ENCODE measurements at regions not wholly inside any gene's neighbourhood (a gene's known extent, or its start where the extent isn't known, plus 50 kb on each side); places are given as distances from the start of the nearest gene placed in this dataset.
"Not testable (repeated sequence)": the region's sequence is repeated elsewhere in the genome, so short reads cannot be mapped to it uniquely, and the experiment has no call there.

- no peak overlapping the region for H3K4me3 Mint-ChIP-seq
- H3K27me3 Mint-ChIP-seq: no peaks in the 10 kb centered on the region
- H3K27ac Mint-ChIP-seq: no peak overlapping the region
These were observed 657.2 kb downstream of the PRIM2 start for GRCh38 chr6:57974653-57975052.

GRCh38 chr6:57975127-57975526 lies 657.7 kb downstream of the PRIM2 start:
- not testable (repeated sequence) for H3K27ac Mint-ChIP-seq; H3K4me3 Mint-ChIP-seq; H3K4me1 Mint-ChIP-seq (ENCODE audit: unreplicated experiment); H3K36me3 Mint-ChIP-seq; H3K9me3 Mint-ChIP-seq; H3K27me3 Mint-ChIP-seq; DNase-seq (ENCODE audit: extremely low spot score, unreplicated experiment)

More at GRCh38 chr6:57974653-57975052, 657.2 kb downstream of the PRIM2 start:
- no peaks in the 10 kb centered on the region for H3K9me3 Mint-ChIP-seq
- no peaks in the 10 kb centered on the region for H3K36me3 Mint-ChIP-seq
- H3K4me1 Mint-ChIP-seq (ENCODE audit: unreplicated experiment): no peaks in the 10 kb centered on the region
- TF ChIP-seq, protein P1, sequence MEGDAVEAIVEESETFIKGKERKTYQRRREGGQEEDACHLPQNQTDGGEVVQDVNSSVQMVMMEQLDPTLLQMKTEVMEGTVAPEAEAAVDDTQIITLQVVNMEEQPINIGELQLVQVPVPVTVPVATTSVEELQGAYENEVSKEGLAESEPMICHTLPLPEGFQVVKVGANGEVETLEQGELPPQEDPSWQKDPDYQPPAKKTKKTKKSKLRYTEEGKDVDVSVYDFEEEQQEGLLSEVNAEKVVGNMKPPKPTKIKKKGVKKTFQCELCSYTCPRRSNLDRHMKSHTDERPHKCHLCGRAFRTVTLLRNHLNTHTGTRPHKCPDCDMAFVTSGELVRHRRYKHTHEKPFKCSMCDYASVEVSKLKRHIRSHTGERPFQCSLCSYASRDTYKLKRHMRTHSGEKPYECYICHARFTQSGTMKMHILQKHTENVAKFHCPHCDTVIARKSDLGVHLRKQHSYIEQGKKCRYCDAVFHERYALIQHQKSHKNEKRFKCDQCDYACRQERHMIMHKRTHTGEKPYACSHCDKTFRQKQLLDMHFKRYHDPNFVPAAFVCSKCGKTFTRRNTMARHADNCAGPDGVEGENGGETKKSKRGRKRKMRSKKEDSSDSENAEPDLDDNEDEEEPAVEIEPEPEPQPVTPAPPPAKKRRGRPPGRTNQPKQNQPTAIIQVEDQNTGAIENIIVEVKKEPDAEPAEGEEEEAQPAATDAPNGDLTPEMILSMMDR (conservative IDR thresholded peaks at IDR 0.05): no peak
- DNase-seq (ENCODE audit: extremely low spot score, unreplicated experiment): no peak

- H3K4me3 Mint-ChIP-seq; H3K4me1 Mint-ChIP-seq (ENCODE audit: unreplicated experiment); H3K9me3 Mint-ChIP-seq; H3K27me3 Mint-ChIP-seq; H3K27ac Mint-ChIP-seq; H3K36me3 Mint-ChIP-seq; DNase-seq (ENCODE audit: extremely low spot score, unreplicated experiment): not testable (repeated sequence)
These were observed 658.9 kb downstream of the PRIM2 start for GRCh38 chr6:57976371-57976770.

DNA sequence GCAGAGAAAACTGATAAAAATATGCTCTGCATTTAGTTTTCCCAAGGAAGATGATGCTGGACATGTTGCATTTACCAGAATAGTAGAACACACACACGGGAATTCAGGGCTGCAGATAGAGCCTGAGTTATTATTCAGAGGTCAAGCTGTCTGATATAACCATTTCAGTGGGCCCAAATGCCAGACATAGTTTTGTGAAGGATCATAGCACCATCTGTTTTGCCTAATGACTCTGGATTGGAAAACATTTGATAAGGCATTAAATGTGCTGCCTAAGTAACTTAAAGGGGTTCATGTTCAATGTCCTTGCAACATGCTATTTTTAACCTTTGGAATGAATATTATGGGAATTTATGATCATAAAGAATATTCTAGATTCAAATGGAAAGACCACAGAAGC lies 666.2 kb downstream of the PRIM2 start:
- H3K36me3 Mint-ChIP-seq; DNase-seq (ENCODE audit: extremely low spot score, unreplicated experiment); H3K4me3 Mint-ChIP-seq; H3K9me3 Mint-ChIP-seq; H3K27ac Mint-ChIP-seq; H3K27me3 Mint-ChIP-seq; H3K4me1 Mint-ChIP-seq (ENCODE audit: unreplicated experiment): not testable (repeated sequence)

GRCh38 chr6:57984575-57984974 lies 667.1 kb downstream of the PRIM2 start:
- not testable (repeated sequence) for H3K36me3 Mint-ChIP-seq; H3K4me3 Mint-ChIP-seq; H3K4me1 Mint-ChIP-seq (ENCODE audit: unreplicated experiment); DNase-seq (ENCODE audit: extremely low spot score, unreplicated experiment); H3K9me3 Mint-ChIP-seq; H3K27me3 Mint-ChIP-seq; H3K27ac Mint-ChIP-seq

DNA sequence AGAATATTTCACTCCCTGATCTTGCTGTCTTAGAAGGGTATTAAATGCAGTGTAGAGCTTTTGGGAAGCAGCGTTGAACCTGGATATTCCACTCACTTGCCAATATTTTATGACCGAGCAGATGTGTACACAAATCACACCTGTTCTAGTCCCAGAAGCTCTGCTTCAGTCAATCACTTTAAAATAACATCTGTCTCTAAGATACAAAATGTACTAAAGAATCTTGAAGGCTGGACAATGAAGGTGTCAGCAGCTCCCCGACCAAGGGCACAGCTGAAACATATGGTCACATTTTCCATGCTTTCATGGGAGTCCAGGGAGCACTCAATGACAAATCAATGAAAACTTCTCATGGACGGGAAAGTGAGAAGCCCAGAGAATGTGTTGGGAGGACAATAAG lies 668.3 kb downstream of the PRIM2 start:
- not testable (repeated sequence) for H3K27me3 Mint-ChIP-seq

GRCh38 chr6:57986584-57986983 lies 669.2 kb downstream of the PRIM2 start:
- not testable (repeated sequence) for DNase-seq (ENCODE audit: extremely low spot score, unreplicated experiment); H3K9me3 Mint-ChIP-seq; H3K27me3 Mint-ChIP-seq; H3K27ac Mint-ChIP-seq; H3K4me3 Mint-ChIP-seq; H3K36me3 Mint-ChIP-seq; H3K4me1 Mint-ChIP-seq (ENCODE audit: unreplicated experiment)

More for the DNA sequence above, 668.3 kb downstream of the PRIM2 start:
- not testable (repeated sequence) for H3K27ac Mint-ChIP-seq; H3K4me3 Mint-ChIP-seq; H3K36me3 Mint-ChIP-seq; H3K4me1 Mint-ChIP-seq (ENCODE audit: unreplicated experiment); H3K9me3 Mint-ChIP-seq; DNase-seq (ENCODE audit: extremely low spot score, unreplicated experiment)

- not testable (repeated sequence) for DNase-seq (ENCODE audit: extremely low spot score, unreplicated experiment); H3K27ac Mint-ChIP-seq; H3K4me1 Mint-ChIP-seq (ENCODE audit: unreplicated experiment); H3K9me3 Mint-ChIP-seq; H3K4me3 Mint-ChIP-seq; H3K27me3 Mint-ChIP-seq; H3K36me3 Mint-ChIP-seq
These were observed 672.2 kb downstream of the PRIM2 start for GRCh38 chr6:57989520-57990080.

DNA sequence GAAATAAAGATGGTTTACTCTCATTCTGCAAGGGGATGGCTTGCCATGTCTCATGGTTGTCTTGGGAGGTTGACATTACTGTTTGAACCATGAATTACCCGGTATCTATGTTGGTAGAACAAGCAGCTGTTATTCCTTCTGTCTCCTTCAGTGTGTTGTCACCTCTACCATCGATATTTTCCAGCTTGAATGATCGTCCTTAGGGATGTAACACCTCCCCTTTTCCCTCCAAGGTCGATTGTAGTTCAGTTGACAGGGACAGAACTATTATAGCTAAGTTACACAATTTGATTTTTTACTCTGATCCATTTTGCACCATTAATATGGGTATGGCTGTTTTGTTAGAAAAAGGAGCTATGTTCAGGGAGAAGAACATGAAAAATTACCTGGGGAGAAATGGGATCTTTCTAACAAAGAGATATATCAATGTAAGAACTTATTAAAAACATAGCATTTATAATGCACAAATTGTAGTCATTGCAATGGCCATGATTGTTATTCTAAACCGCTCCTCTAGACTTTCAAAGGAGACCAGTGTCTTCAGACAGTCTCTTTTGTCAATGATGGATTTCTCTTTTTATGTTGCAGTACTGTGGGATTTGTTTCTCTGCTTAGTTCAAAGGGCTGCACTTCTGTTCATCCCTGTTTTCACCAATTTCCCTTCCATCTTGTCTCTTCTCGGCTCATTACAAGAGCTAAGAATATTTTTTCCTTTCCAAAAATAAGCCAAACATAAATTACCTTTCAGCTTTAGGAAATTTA lies 681.6 kb downstream of the PRIM2 start:
- not testable (repeated sequence) for H3K4me3 Mint-ChIP-seq; H3K9me3 Mint-ChIP-seq; H3K36me3 Mint-ChIP-seq; H3K4me1 Mint-ChIP-seq (ENCODE audit: unreplicated experiment); H3K27me3 Mint-ChIP-seq; H3K27ac Mint-ChIP-seq; DNase-seq (ENCODE audit: extremely low spot score, unreplicated experiment)

DNA sequence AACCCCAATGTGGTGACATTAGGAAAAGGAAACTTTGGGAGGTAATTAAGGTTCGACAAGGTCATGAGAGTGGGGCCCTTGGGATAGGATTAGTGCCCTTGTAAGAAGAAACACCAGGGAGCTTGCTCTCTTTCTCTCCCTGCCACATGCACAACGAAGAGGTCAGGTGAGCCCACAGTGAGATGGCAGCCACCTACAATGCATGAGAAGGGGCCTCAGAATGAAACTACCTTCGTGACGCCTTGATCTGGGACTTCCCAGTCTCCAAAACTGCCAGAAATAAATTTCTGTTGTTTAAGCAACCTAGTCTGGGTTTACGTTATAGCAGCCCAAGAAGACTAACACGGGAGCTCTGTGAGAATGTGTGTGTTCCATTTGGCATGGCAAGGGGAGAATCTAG lies 682.8 kb downstream of the PRIM2 start:
- not testable (repeated sequence) for H3K27me3 Mint-ChIP-seq; H3K4me1 Mint-ChIP-seq (ENCODE audit: unreplicated experiment); H3K9me3 Mint-ChIP-seq; DNase-seq (ENCODE audit: extremely low spot score, unreplicated experiment); H3K36me3 Mint-ChIP-seq; H3K27ac Mint-ChIP-seq; H3K4me3 Mint-ChIP-seq

DNA sequence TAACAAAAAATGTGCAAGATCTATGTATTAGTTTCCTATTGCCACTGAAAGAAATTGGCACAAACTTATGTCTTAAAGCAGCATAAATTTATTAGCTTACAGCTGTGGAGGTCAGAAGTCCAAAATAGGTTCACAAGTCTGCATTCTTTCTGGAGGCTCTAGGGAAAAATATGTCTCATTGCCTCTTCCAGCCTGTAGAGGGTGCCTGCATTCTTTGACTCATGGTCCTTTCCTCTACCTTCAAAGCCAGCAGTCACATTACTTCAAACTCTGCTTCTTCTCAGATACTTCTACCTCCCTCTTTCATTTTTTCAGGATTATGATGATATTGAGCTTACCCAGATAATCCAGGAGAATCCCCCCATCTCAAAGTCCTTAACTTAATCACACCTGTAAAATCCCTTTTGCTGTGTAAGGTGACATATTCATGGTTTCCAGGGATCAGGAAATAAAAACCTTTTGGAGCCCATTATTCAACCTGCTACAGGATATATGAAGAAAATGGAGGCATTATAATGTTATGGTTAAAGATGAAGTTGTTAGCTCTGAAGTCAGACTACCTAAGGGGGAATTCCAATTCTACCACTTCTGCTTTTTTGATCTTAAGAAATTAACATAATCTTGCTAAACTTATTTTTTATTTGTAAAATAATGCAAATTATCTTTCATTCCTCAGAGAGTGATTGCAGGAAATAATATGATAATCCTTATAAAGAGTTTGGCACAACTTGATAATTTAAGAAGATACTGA lies 686.2 kb downstream of the PRIM2 start:
- not testable (repeated sequence) for H3K9me3 Mint-ChIP-seq

GRCh38 chr6:58007334-58008000 lies 690.0 kb downstream of the PRIM2 start:
- H3K4me1 Mint-ChIP-seq (ENCODE audit: unreplicated experiment); H3K27me3 Mint-ChIP-seq; H3K36me3 Mint-ChIP-seq; H3K9me3 Mint-ChIP-seq; DNase-seq (ENCODE audit: extremely low spot score, unreplicated experiment); H3K27ac Mint-ChIP-seq; H3K4me3 Mint-ChIP-seq: not testable (repeated sequence)

More for the DNA sequence above, 686.2 kb downstream of the PRIM2 start:
- not testable (repeated sequence) for H3K4me1 Mint-ChIP-seq (ENCODE audit: unreplicated experiment); H3K4me3 Mint-ChIP-seq; H3K36me3 Mint-ChIP-seq; H3K27ac Mint-ChIP-seq; DNase-seq (ENCODE audit: extremely low spot score, unreplicated experiment); H3K27me3 Mint-ChIP-seq

GRCh38 chr6:58008001-58008335 lies 690.5 kb downstream of the PRIM2 start:
- H3K4me3 Mint-ChIP-seq; H3K9me3 Mint-ChIP-seq; DNase-seq (ENCODE audit: extremely low spot score, unreplicated experiment); H3K4me1 Mint-ChIP-seq (ENCODE audit: unreplicated experiment); H3K36me3 Mint-ChIP-seq; H3K27me3 Mint-ChIP-seq; H3K27ac Mint-ChIP-seq: not testable (repeated sequence)
